HAP-1 (cell line): ENCODE measurements at regions not wholly inside any gene's neighbourhood (a gene's known extent, or its start where the extent isn't known, plus 50 kb on each side); places are given as distances from the start of the nearest gene placed in this dataset.
A peak's percentile ranks its signal among the peaks of the same experiment; 100 is the strongest.
"Not testable (repeated sequence)": the region's sequence is repeated elsewhere in the genome, so short reads cannot be mapped to it uniquely, and the experiment has no call there.

Experiments
- DNase-seq, 2 experiments: peaks; one replicate each; pipeline ENCODE4 v3.0.0-alpha.2; 2016 to 2020; ENCODE audit warnings: low spot score in 2 of 2
- H3K27me3 ChIP-seq: fragments of 250-450 bp; sonication (Bioruptor Pico); 2 replicates; pipeline ENCODE4 v1.5.1; 2020; ENCODE audit warnings: low read depth, mild to moderate bottlenecking, moderate library complexity
- H3K36me3 ChIP-seq: fragments of 250-450 bp; sonication (Bioruptor Pico); replicated peaks from 2 replicates; pipeline ENCODE4 v1.5.1; 2020; ENCODE audit warnings: mild to moderate bottlenecking
- H3K4me1 ChIP-seq: fragments of 250-450 bp; sonication (Bioruptor Pico); 2 replicates; pipeline ENCODE4 v1.5.1; 2020; ENCODE audit warnings: mild to moderate bottlenecking
- H3K4me3 ChIP-seq: fragments of 250-450 bp; sonication (Bioruptor Pico); 2 replicates; pipeline ENCODE4 v1.5.1; 2020; ENCODE audit warnings: mild to moderate bottlenecking, moderate library complexity
- H3K9me3 ChIP-seq: fragments of 250-450 bp; sonication (Bioruptor Pico); 2 replicates; pipeline ENCODE4 v1.5.1; 2020; ENCODE audit warnings: mild to moderate bottlenecking, moderate library complexity
- in situ Hi-C: fragments of 300-500 bp; cut with MboI; formaldehyde crosslinking; loops from 3 replicates; pipeline ENCODE4 v1.14.3; 2020; ENCODE audit warnings: low sequenced_read_pairs, inconsistent platforms, mixed read lengths

DNA sequence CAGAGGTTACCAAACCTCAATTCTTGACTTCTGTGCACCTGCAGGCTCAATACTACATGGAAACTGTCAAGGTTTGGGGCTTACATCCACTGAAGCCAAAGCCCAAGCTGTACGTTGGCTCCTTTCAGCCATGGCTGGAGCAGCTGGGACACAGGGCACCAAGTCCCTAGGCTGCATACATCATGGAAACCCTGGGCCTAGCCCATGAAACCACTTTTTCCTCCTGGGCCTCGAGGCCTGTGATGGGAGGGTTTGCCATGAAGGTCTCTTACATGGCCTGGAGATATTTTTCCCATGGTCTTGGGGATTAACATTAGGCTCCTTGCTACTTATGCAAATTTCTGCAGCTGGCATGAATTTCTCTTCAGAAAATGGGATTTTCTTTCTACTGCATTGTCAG lies 1638.7 kb downstream of the EFNA5 start:
- H3K9me3 ChIP-seq, H3K4me3 ChIP-seq, H3K27me3 ChIP-seq, H3K4me1 ChIP-seq, DNase-seq, H3K36me3 ChIP-seq, in situ Hi-C loops: not testable (repeated sequence)

DNA sequence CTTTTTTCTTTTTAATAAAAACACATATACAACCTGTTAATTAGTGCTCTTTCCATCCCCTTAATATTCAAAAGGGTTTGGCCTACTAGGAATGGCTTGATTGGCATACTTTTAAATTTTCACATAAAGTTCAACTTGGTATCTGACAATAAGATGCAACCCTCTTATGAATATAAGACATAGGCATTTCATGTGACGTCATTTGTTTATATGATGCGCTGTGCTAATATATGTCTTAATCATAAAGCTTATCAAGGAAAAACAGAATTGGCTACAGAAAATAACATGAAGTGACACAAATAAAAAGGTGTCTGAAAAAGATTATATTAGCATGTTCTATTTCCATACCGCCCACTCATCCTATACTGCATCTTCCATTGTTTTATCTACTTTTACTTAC lies 1642.4 kb downstream of the EFNA5 start:
- in situ Hi-C loops = no loop called here
- Histone ChIP-seq H3K27me3 (no peaks in the 10 kb centered on the region), H3K9me3 (no peaks in the 10 kb centered on the region; the same call in 1 of the 2 replicates), H3K36me3 (no peaks in the 10 kb centered on the region), H3K4me1 (no peaks in the 10 kb centered on the region), H3K4me3 (no peak overlapping the region)
- DNase-seq = no peak

DNA sequence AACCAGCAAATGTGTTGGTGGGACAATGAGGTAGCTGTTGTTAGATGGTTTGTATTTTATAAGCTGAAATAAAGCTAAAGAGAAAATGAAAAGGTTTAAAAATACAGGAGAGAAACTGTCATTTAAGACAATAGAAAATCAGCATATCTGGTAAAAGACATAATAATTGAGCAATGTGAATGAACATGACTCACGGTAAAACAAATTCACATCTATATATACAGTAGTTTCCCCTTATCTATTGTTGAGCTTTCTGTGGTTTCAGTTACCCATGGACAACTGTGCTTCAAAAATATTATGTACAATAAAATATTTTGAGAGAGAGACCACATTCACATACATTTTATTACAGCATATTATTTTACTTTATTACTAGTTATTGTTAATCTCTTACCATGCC lies 1649.8 kb downstream of the EFNA5 start:
- no peak for DNase-seq
- H3K9me3 ChIP-seq = no peaks in the 10 kb centered on the region
- in situ Hi-C loops = no loop called here
- H3K4me1 ChIP-seq = 0 out of 2 replicates have a peak, but pooled peaks cover under 1% of the 10 kb centered on the region
- H3K36me3 ChIP-seq = no peaks in the 10 kb centered on the region
- no peaks in the 10 kb centered on the region for H3K27me3 ChIP-seq
- no peak overlapping the region for H3K4me3 ChIP-seq

DNA sequence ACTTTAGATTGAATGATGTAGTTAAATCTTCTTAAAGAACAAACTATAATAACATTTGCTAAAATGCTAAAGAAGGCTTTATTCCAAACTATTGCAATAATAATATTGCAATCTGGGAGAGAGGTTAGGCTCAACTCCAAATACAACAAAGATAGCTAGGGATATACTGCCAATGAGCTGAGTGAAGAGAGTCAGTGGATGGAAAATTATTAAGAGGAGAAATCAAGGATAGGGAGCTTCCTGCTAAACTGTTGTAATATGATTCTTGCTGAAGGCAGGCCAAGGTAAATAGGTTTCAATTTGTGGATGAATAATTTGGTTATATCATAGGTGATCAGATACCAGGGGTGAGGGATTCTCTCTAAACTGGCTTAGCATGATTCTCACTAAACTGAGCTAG lies 1651.5 kb downstream of the EFNA5 start:
- Histone ChIP-seq H3K4me1 (0 out of 2 replicates have a peak, but pooled peaks cover 2% of the 10 kb centered on the region), H3K9me3 (no peaks in the 10 kb centered on the region), H3K4me3 (no peak overlapping the region), H3K36me3 (no peaks in the 10 kb centered on the region), H3K27me3 (no peaks in the 10 kb centered on the region)
- no peak for DNase-seq
- in situ Hi-C loops = no loop called here

- no peaks in the 10 kb centered on the region for H3K36me3 ChIP-seq
- no peak overlapping the region for H3K4me3 ChIP-seq
- H3K4me1 ChIP-seq = 0 out of 2 replicates have a peak, but pooled peaks cover 2% of the 10 kb centered on the region
- no peak for DNase-seq
- no peaks in the 10 kb centered on the region for H3K27me3 ChIP-seq
- no peaks in the 10 kb centered on the region for H3K9me3 ChIP-seq
- in situ Hi-C loops = no loop called here
Measured at GRCh38 chr5:106017243-106017857, 1653.4 kb downstream of the EFNA5 start.

DNA sequence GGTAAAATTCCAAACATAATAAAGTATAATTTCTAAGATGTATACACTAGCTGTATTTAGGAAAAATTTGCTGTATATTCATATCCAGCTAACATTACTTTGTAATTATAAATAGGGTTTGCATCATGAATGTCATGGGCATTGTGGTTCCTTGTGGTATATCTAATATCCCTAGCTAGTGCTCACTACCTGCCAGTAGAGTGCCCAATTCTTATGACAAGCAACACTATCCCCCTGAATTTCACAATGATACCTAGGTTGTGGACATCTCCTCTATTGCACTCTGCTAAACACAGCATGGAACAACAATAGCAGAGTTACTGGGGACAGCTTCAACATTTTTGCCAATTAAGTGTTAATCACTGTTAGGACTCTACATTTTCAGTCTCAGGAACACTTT lies 1656.5 kb downstream of the EFNA5 start:
- no peak for DNase-seq
- Histone ChIP-seq H3K27me3 (no peaks in the 10 kb centered on the region), H3K9me3 (no peaks in the 10 kb centered on the region), H3K36me3 (no peaks in the 10 kb centered on the region), H3K4me3 (no peak overlapping the region), H3K4me1 (0 out of 2 replicates have a peak, but pooled peaks cover 2% of the 10 kb centered on the region)
- in situ Hi-C loops = no loop called here

DNA sequence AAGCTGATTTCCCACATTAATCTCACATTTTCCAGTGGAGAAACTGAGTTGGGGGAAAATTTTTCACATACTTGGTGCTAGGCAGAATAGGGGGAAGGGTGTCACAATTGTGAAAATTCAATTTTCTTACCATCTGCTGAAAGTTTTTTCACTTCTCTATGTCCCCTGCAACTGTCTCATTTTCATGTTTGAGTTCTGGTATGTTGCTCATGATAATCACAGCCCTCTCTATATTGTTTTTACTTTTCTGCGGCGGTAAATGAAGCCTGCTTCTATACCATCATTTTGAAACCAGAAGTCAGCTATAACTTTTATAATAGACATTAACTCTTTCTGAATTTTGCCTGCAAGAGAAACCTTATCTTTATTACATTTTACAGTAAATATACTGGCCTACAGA lies 1664.5 kb downstream of the EFNA5 start:
- in situ Hi-C loops = no loop called here
- no peaks in the 10 kb centered on the region for H3K9me3 ChIP-seq
- H3K27me3 ChIP-seq = no peaks in the 10 kb centered on the region
- no peak overlapping the region for H3K4me3 ChIP-seq
- no peaks in the 10 kb centered on the region for H3K36me3 ChIP-seq
- DNase-seq = no peak
- no peaks in the 10 kb centered on the region for H3K4me1 ChIP-seq

DNA sequence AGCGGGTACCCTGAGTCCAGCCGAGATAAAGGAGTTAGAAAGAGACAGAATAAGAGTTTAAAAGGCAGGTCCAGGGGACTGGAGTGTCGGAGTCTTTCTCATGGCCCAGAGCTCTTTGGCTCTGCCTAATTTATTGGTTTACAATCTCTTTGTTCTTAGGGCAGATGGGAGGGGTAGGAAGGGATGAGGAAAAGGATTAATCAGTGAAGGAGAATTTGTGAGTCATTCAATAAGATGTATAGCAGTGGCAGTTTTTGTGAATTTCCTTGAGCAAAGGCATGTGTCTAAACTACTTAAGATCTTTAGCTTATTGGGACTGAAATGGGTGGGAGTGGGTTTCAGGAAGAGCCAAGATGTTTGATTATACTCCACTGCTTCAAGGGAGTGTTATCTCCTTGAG lies 1671.7 kb downstream of the EFNA5 start:
- H3K4me3 ChIP-seq, in situ Hi-C loops, DNase-seq, H3K9me3 ChIP-seq, H3K36me3 ChIP-seq, H3K4me1 ChIP-seq, H3K27me3 ChIP-seq: not testable (repeated sequence)

- no peak for DNase-seq
- no peaks in the 10 kb centered on the region for H3K36me3 ChIP-seq
- H3K27me3 ChIP-seq = no peaks in the 10 kb centered on the region
- H3K4me3 ChIP-seq = no peak overlapping the region
- H3K4me1 ChIP-seq = no peaks in the 10 kb centered on the region
- H3K9me3 ChIP-seq = no peaks in the 10 kb centered on the region
- in situ Hi-C loops = no loop called here
Measured at GRCh38 chr5:105993027-105993426, 1677.7 kb downstream of the EFNA5 start.

DNA sequence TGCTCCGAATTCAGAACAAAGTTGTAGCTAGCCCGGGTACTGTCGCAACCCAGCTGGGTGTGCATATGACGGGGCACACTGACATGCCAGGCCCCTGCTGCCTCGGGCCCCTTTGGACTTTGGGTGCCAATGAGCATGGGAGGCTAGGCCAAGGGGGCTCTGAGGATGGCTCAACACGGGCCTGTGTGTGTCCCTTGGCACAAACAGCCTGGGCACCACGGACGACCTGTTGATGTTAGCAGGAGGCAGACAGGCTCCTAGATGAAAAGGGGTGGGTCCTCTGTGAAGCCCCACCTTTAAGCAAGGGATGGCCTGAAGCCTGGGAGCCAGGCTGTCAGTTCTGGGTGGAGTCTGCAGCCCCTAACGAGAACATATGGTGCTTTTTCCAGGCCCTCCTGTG lies 1688.2 kb downstream of the EFNA5 start:
- no peak overlapping the region for H3K4me3 ChIP-seq
- no peak for DNase-seq
- H3K27me3 ChIP-seq = no peaks in the 10 kb centered on the region
- H3K36me3 ChIP-seq = no peaks in the 10 kb centered on the region
- H3K9me3 ChIP-seq = no peaks in the 10 kb centered on the region
- in situ Hi-C loops = no loop called here
- no peaks in the 10 kb centered on the region for H3K4me1 ChIP-seq

GRCh38 chr5:105978011-105978410 lies 1692.7 kb downstream of the EFNA5 start:
- H3K27me3 ChIP-seq = no peaks in the 10 kb centered on the region
- H3K4me3 ChIP-seq = no peak overlapping the region
- no peaks in the 10 kb centered on the region for H3K4me1 ChIP-seq
- H3K36me3 ChIP-seq = no peaks in the 10 kb centered on the region
- H3K9me3 ChIP-seq = no peaks in the 10 kb centered on the region
- DNase-seq = no peak
- in situ Hi-C loops = no loop called here

DNA sequence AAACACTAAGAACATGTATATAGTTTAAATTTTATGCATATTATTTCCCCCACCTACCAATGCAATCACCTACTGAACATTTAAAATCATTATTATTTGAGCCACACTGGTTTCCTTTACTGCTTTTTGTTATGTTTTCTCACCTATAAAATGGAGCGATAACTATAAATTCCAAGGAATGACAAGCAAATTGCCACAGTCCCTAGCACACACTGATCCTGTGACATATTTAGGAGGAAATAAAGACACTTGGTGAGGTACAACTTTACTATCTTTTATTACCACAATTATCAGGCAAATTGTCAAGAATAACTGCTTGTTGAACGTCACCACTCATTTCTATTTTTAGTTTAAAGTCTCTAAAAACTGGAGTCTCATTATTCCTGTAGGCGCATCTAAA lies 1693.6 kb downstream of the EFNA5 start:
- Histone ChIP-seq H3K4me3 (no peak overlapping the region), H3K9me3 (no peaks in the 10 kb centered on the region), H3K27me3 (no peaks in the 10 kb centered on the region), H3K36me3 (no peaks in the 10 kb centered on the region), H3K4me1 (no peaks in the 10 kb centered on the region)
- in situ Hi-C loops = no loop called here
- no peak for DNase-seq

- Histone ChIP-seq H3K9me3 (no peaks in the 10 kb centered on the region), H3K36me3 (no peaks in the 10 kb centered on the region), H3K4me3 (no peak overlapping the region), H3K27me3 (no peaks in the 10 kb centered on the region), H3K4me1 (no peaks in the 10 kb centered on the region; the same call in 1 of the 2 replicates)
- no peak for DNase-seq
- in situ Hi-C loops = no loop called here
Measured at GRCh38 chr5:105970919-105971318, 1699.8 kb downstream of the EFNA5 start.

DNA sequence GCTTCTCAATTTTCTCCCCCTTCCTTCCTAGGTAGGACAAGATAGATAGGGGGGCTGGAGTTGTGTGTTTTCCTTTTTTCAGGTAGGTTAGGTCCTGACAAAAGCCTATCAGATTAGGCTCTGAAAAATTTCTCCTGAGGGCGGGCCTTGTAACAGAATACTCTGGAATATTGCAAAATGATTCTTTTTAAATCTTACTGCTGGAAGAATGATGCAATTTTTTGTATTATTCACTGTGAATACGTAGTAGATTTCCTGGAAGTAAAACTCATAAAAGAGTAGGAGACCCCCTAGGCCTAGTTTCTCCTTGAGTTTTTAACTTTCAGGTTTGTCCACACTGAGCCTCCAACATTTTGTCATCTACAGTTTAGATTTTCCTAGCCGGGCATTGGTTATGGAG lies 1701.8 kb downstream of the EFNA5 start:
- Histone ChIP-seq H3K27me3 (no peaks in the 10 kb centered on the region), H3K36me3 (no peaks in the 10 kb centered on the region), H3K4me3 (no peak overlapping the region), H3K4me1 (peaks cover 2% of the 10 kb centered on the region; the same call in 1 of the 2 replicates), H3K9me3 (no peaks in the 10 kb centered on the region)
- in situ Hi-C loops = no loop called here
- no peak for DNase-seq

GRCh38 chr5:105963696-105964255 lies 1707.0 kb downstream of the EFNA5 start:
- Histone ChIP-seq H3K27me3 (no peaks in the 10 kb centered on the region), H3K4me3 (no peak overlapping the region), H3K36me3 (no peaks in the 10 kb centered on the region), H3K4me1 (peaks cover 6% of the 10 kb centered on the region; the same call in 1 of the 2 replicates), H3K9me3 (no peaks in the 10 kb centered on the region)
- in situ Hi-C loops = no loop called here
- peak in 1 of 2 experiments; percentile 16 for DNase-seq
